ENCODE measurements at regions not wholly inside any gene's neighbourhood (a gene's known extent, or its start where the extent isn't known, plus 50 kb on each side); places are given as distances from the start of the nearest gene placed in this dataset.
A peak's percentile ranks its signal among the peaks of the same experiment; 100 is the strongest.

DNA sequence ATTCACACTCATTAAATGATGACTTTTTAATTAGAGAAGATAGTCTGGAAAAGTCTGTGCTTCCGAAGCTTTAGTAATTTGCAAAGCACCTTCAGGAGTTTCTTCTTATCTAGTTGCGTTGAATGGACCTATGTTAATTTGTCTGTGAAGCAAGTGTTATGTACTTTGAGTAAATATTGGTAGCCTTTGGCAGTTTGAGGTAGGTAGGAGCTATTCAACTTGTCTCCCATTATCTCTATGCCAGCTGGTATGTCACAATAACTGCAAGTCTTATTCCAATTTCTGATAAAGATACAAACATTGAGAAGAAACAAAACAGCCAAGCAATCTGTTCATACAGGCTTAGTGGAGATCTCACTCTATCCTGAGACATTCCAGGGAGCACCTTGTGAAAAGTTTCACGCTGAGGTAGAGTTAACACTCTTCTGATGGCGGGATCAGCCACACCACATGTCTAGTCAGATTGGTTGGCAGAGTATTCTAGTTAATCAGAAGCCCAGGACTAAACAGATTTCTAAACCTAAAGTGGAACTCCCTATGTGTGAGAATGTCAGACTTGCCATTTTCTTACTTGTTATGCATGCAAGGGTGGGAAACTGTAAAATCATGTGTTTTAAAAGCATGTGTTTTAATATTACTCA is 219.8 kb upstream of the MANEA start:
- DNase-seq (ENCODE audit: low read depth in 2 of 2) = no peak

DNA sequence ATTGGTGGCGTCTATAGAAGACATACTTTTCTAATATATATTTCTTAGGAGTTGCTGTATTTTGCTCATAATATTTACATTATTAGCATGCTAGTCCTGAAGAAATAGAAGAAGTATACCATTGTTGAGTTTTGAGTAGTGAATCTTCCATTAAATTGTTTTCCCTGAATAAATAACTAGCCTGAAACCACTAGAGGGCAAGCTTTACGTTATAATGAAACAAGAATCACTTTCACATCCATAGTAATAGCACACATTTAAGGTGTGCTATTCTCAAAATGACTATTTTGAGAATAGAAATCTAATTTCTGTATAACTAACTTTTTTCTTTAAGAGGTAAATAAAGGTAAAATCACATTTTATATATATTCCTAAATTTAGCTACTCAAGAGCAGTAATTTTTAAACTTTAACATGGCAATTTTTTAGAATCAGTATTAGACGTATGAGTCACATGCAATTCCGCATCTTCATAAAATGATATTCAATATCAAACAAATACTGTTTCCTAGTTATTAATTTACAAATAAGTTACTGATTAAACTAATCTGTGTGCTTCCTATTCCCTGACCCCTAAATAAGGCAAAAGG is 213.2 kb upstream of the MANEA start:
- peak; percentile 10 to 21 for DNase-seq (ENCODE audit: low read depth in 2 of 2)

DNA sequence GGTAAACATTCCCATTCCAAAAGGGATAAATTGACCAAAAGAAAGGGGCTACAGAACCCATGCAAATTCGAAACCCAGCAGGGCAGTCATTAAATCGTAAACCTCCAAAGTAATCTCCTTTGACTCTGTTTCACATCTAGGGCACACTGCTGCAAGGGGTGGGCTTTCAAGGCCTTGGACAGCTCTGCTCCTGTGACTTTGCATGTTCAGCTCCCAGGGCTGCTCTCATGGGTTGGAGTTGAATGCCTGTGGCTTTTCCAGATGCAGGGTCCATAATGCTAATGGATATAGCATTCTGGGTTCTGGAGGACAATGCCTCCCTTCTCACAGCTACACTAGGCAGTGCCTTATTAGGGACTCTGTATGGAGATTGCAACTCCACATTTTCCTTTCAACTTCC is 211.9 kb upstream of the MANEA start:
- no peak for DNase-seq (ENCODE audit: low read depth in 2 of 2)

DNA sequence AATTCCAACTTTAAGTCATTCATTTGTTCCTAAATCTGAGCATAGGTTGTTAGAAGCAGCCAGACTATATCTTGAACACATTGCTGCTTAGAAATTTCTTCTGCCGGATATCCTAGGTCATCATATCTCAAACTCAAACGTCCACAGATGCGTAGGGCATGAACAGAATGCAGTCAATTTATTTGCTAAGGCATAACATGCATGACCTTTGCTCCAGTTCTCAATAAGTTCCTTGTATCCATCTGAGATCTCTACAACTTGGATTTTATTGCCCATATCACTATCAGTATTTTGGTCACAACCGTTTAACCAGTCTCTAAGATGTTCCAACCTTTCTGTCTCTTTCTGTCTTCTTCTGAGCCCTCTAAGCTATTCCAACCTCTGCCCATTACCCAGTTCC is 210.9 kb upstream of the MANEA start:
- DNase-seq (ENCODE audit: low read depth in 2 of 2) = no peak

DNA sequence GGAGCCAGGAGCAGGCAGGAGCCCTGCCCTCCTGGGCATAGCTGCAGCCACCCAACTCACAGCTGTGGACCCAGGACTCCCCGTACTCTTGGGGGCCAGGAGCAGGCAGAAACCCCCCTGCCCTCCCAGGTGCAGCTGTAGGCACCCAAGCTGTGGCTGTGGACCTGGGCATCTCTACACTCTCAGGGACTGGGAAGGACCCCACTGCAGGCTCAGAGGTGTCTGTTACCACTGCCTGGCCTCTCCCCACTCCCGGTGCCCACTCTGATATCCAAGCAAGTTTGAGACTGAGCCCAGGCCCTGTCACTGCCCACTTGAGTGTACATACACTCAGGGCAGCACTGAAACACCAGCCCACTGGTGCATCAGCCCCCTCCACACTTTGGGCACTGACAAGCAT is 193.5 kb upstream of the MANEA start:
- DNase-seq (ENCODE audit: low read depth in 2 of 2) = no peak

DNA sequence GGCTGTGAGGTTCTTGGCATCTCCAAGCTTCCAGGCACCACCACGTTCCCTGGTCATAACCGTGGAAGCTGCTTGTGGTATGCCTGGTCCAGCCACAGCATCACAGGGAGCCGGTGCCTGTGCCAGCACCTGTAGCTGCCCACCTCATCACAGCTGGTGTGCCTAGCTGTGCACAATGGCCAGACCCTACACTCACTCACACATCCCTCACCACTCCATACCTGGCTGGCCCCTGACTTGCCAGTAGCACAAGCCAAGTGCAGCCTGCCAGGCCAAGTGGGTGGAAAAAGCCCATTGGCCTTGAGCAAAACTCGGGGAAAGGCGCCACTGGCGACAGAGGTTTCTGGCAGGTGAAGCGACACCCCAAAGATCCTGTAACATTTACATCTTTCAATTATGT is 192.3 kb upstream of the MANEA start:
- DNase-seq (ENCODE audit: low read depth in 2 of 2) = no peak

DNA sequence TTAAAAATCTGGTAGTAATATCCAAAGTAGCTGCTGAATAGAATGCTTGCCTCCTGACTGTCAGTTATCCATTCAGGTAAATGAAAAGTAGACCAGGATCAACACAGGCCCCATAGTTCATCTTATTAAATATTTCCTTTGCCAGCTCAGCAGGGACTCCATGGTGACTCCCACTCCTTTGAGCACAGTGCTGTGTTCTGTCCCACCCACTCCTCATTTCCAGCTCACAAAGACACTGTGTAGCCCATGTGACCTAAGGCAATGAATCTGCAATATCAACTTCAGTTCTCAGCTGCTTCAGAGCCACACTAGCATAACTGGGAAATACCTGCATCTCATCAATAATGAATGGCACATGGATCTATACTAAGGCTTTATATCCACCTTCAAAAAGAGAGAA is 189.5 kb upstream of the MANEA start:
- no peak for DNase-seq (ENCODE audit: low read depth in 2 of 2)

DNA sequence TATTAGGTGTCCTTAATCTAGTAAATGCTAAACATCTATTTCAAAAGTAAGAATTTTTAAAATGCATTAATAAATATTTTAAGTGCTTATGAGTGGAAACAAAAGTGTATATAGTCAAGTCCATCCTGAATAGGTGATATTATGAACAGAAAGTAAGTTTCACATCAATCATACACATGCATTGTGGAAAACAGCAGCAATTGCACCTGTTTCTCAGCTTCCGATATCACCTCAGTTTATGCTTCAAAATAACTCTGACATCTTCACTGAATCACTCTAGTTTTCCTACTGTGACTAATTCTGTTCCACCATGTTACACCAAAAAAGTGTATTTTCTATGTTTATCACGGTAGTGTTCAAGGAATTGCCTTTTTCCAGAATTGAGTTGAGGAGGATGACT is 172.6 kb upstream of the MANEA start:
- DNase-seq (ENCODE audit: low read depth in 2 of 2) = no peak

DNA sequence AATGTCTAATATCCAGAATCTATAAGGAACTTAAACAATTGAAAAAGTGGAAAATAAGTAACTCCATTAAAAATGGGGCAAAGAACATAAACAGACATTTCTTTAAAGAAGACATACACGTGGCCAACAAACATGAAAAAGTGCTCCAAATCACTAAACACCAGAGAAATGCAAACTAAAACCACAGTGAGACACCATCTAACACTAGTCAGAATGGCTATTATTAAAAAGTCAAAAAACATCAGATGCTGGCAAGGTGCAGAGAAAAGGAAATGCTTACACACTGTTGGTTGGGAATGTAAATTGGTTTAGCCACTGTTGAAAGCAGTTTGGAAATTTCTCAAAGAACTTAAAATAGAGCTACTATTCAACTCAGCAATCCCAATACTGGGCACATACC is 169.2 kb upstream of the MANEA start:
- DNase-seq (ENCODE audit: low read depth in 2 of 2) = no peak

DNA sequence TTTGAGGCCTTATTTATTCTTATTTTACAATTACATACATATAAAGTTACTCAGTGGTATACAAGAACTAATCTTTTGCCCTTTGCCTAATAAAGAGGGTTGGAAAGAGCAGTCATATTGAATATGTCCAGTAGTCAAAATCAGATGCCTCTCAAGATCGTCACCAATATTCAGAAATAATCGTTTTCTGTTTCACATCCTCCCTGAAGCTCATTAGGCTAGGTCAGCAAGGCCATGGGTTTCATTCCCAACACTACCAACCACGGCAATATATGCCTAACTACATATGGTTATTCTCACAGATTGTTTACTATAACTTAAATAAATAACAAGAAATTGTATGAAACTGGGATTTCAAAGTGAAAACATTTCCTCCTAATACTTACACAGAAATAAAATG is 167.2 kb upstream of the MANEA start:
- no peak for DNase-seq (ENCODE audit: low read depth in 2 of 2)

DNA sequence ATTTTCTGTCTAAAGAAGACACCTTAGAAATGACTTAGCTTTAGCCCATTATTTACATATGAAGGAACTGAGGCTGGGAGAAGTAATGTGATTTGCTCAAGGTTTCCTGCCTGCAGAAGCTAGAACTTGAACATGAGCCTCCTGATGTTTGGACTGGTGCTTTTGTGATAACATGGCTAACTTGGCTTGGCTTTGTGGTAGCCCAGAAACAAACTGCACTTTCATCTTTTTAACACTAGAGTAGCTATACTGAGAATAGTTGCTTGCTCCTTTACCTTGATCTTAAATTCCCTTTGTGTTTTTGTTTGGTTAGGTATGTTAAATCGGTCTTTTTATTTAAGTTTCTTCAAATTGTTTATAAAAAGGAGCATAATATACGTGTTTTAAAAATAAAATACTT is 163.5 kb upstream of the MANEA start:
- DNase-seq (ENCODE audit: low read depth in 2 of 2) = no peak

DNA sequence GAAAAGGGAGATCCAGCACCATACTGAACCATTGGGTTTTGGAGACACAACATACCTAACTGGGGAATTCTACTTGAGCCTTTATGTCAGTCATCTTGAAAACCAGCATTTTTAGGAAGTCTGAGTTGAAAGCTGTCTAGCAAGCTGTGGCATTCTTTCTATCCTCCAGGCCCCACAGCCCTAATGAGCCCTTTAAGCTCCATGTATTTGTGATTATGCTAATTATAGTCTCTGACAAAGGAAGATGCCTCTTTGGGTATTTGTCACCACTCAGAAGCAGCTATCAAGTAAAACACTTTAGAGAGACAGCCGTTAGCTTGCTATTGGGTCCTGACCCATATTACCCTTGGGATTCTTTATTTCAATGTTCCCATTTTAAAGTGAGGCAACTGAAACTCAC is 159.5 kb upstream of the MANEA start:
- DNase-seq (ENCODE audit: low read depth in 2 of 2) = no peak

DNA sequence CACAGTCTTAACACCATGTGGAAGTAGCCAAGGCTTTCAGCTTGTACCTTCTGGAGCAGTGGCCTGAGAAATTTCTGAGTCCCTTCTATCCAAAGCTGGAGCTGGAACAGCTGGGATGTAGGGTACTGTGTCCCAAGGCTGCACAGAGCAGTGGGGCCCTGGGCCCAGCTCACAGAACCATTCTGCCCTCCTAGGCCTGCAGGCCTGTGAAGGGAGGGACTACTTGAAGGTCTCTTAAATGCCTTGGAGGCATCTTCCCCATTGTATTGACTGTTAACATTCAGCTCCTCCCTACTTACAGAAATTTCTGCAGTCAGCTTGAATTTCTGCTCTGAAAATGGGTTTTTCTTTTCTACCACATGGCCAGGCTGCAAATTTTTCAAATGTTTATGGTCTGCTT is 156.5 kb upstream of the MANEA start:
- no peak for DNase-seq (ENCODE audit: low read depth in 2 of 2)

DNA sequence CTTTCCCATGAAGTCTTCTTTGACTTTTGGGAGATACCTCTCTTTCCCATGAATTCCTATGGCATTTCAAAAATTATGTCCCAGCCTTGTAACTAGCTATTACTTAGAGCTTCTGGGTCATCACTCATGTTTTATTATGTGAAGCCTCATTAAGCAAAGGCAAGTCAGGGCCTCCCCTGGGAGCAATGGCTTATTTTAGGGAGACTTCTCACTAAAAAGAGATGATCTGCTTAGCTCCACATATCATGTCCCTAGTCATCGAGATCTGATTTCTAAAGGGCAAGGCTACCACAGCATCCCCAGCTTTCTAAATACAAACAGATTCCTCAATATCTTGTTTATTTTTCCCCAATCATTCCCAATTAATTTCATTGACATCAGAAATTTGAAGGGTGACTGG is 154.0 kb upstream of the MANEA start:
- DNase-seq (ENCODE audit: low read depth in 2 of 2) = no peak

DNA sequence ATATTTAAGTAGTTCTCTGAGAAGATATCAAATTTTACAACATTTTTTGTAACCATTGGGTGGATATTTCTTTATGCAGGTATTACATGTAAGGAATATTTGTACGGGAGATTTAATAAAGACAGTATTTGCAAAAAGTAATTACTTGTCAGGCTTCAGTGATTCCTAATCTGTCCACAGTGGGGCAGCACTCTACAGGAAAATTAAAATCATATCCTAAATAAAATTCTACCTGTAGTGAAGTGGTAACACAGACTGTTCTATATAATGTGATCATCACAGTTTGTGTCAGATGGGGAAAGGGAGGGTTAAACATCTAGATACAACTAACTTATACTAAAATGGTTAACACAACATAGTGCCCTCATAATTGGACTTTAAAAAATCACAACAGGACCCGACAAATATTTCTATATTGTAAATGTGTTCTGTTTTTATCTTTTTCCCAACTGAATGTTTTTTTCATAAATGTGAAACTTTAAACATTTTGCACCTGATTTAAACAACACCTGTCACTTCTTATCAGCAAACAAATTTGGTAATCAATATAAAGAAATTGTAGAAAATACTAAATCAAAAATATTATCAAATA is 145.6 kb upstream of the MANEA start:
- peak; percentile 52 to 71 for DNase-seq (ENCODE audit: low read depth in 2 of 2)

DNA sequence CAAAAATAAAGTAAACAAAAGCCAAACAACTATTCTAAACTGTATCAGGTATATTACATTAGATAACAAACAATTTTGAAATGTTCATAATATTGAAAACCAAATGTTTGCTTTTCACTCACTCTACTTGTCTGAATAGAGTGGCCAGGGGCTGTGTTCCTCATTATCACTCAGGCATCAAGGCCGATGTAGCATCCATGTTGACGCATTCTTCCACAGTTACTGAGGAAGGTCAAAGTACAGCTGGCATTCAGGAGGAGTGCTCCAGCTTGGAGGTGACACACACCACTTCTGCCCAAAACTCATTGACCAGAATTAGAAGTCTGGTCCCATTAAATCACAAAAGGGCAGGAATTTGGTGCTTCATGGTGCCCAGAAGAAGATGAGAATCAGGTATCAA is 137.6 kb upstream of the MANEA start:
- no peak for DNase-seq (ENCODE audit: low read depth in 2 of 2)

DNA sequence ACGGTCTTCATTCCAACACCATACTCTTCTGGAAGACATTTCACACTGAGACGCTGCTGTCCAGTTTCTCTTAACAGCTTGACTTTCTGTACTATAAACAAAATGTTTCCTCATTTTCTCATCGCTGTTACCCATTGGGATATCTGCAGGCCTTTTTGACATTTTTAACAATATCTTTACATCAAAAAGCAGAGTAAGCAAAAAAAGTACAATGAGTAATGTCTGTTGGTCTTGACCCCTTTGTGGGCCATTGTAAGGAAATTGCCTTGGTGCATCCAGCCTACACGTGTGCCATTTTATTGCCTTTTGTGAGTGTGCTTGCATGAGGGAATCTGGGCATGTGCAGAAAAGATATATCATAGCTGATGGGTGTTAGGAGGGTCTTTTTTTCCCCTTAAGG is 129.1 kb upstream of the MANEA start:
- no peak for DNase-seq (ENCODE audit: low read depth in 2 of 2)

DNA sequence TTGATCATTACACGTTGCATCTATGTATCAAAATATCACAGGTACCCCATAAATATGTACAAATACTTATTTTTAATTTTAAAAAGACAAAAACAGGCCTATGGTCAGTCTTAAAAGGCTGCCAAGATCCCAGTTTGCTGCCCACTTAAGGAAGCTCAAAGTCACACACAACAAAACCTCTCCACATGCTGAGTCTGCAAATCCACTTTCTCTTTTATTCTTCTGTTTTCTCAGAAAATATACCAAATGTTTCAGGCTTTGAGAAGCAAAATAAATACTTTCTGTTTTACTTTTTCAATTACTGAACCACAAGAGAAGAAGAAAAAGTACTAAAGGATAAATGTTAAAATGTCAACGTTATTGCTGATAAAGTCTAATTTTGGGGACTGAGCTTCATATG is 107.8 kb upstream of the MANEA start:
- DNase-seq (ENCODE audit: low read depth in 2 of 2) = no peak

DNA sequence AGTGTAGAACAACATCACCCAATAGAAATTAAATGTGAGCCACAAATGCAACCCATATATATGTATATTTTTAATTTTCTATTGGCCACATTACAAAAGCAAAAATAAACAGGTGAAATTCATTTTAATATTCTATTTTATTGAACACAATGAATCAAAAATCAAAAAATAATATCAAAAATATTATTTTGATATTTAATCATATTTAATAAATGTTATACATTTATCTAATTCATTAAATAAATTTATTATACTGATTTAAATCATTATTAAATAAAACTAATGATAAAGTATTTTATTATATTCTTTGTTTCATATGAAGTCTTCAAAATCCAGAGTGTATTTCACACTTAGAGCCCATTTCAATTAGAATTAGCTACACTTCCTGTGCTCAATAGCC is 98.4 kb upstream of the MANEA start:
- no peak for DNase-seq (ENCODE audit: low read depth in 2 of 2)

DNA sequence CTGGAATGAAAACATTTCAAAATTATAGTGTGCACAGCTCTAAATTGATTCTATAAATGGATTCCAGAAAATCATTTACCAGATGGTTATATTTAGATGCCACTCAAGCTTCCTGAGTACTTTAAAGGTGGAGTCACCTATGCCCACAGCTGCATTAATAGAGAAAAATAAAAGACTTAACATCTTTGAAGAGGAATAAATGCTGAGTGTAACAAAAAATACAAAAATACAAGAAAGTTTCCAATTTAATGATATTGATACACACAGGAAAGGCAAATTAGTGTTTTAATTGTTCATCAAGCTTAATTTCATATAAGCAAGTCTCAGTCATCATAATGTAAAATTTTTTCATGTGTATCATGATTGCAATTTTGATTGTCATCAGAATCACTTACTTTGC is 89.5 kb upstream of the MANEA start:
- DNase-seq (ENCODE audit: low read depth in 2 of 2) = no peak

DNA sequence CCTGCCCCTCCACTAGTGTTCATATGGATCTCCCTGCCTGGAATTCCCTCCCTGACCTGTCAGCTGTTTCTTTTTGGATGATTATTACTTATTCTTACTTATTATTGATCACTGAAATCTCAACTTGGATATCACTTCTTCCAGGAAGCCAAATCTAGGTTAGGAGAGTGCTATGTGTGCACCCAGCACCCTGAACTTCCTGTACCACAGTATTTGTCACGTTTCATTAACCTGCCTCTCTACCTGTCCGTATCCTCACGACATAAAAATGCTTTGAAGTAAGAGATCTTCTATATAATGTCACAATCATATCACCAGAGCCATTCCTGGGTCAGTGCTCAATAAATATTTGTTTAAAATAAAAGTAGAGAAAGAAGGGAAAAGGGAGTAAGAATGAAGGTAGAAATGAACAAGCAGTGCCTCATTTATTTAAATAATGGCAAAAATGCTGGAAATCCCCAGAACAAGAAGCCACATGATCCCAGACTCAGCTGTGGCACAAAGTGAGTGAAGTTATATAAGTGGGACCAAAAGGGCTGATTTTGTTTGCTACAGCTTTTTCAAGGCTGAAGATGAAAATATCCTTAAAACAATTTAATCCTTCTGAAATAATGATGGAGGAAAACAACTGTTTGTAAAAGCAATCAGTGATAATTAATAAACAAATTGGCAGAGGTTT is 88.0 kb upstream of the MANEA start:
- DNase-seq (ENCODE audit: low read depth in 2 of 2) = no peak

DNA sequence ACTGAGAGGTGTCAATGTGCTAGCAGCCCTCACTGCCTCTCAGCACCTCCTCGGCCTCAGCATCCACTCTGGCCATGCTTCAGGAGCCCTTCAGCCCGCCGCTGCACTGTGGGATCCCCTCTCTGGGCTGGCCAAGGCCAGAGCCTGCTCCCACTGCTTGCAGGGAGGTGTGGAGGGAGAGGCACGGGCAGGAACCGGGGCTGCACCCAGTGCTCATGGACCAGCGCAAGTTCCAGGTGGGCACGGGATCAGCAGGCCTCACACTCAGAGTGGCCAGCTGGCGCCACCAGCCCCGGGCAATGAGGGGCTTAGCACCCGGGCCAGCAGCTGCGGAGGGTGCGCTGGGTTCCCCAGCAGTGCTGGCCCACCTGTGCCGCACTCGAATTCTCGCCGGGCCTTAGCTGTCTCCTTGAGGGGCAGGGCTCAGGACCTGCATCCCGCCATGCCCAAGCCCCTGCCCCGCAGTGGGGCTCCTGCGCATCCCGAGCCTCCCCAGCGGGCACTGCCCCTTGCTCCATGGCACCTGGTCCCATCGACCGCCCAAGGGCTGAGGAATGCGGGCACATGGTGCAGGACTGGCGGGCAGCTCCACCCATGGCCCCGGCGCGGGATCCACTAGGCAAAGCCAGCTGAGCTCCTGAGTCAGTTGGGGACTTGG is 80.4 kb upstream of the MANEA start:
- DNase-seq (ENCODE audit: low read depth in 2 of 2) = no peak
